ENCODE measurements at regions not wholly inside any gene's neighbourhood (a gene's known extent, or its start where the extent isn't known, plus 50 kb on each side); places are given as distances from the start of the nearest gene placed in this dataset.

GRCh38 chr2:177118636-177119035, 94.0 kb upstream of the HNRNPA3 start:
- no peak for ATAC-seq
- H3K4me3 Mint-ChIP-seq, result no peak overlapping the region
- H3K4me1 Mint-ChIP-seq, result no peaks in the 10 kb centered on the region
- H3K9me3 Mint-ChIP-seq, result no peaks in the 10 kb centered on the region
- no peaks in the 10 kb centered on the region for H3K36me3 Mint-ChIP-seq
- peaks cover 9% of the 10 kb centered on the region for H3K27me3 Mint-ChIP-seq
- H3K27ac Mint-ChIP-seq, result no peak overlapping the region

- H3K9me3 Mint-ChIP-seq, result no peaks in the 10 kb centered on the region
- H3K36me3 Mint-ChIP-seq, result no peaks in the 10 kb centered on the region
- H3K27me3 Mint-ChIP-seq, result peaks cover 9% of the 10 kb centered on the region
- H3K4me1 Mint-ChIP-seq, result no peaks in the 10 kb centered on the region
- no peak overlapping the region for H3K27ac Mint-ChIP-seq
- H3K4me3 Mint-ChIP-seq, result no peak overlapping the region
- no peak for ATAC-seq
Measured at GRCh38 chr2:177119099-177119498, 93.5 kb upstream of the HNRNPA3 start.

- no peak for ATAC-seq
- no peaks in the 10 kb centered on the region for H3K4me1 Mint-ChIP-seq
- no peak overlapping the region for H3K27ac Mint-ChIP-seq
- H3K27me3 Mint-ChIP-seq, result no peaks in the 10 kb centered on the region
- H3K4me3 Mint-ChIP-seq, result no peak overlapping the region
- H3K36me3 Mint-ChIP-seq, result no peaks in the 10 kb centered on the region
- H3K9me3 Mint-ChIP-seq, result no peaks in the 10 kb centered on the region
Measured at GRCh38 chr2:177123048-177123447, 89.5 kb upstream of the HNRNPA3 start.

GRCh38 chr2:177124371-177124770, 88.2 kb upstream of the HNRNPA3 start:
- no peaks in the 10 kb centered on the region for H3K36me3 Mint-ChIP-seq
- no peak overlapping the region for H3K27ac Mint-ChIP-seq
- no peaks in the 10 kb centered on the region for H3K4me1 Mint-ChIP-seq
- no peak for ATAC-seq
- H3K9me3 Mint-ChIP-seq, result no peaks in the 10 kb centered on the region
- no peak overlapping the region for H3K4me3 Mint-ChIP-seq
- H3K27me3 Mint-ChIP-seq, result no peaks in the 10 kb centered on the region

- Mint-ChIP-seq H3K9me3 (no peaks in the 10 kb centered on the region), H3K4me1 (no peaks in the 10 kb centered on the region), H3K4me3 (no peak overlapping the region), H3K27ac (no peak overlapping the region), H3K36me3 (no peaks in the 10 kb centered on the region), H3K27me3 (peaks cover 10% of the 10 kb centered on the region)
- ATAC-seq, result no peak
Measured at GRCh38 chr2:177127821-177128220, 84.8 kb upstream of the HNRNPA3 start.

GRCh38 chr2:177129610-177130009, 83.0 kb upstream of the HNRNPA3 start:
- no peak for ATAC-seq
- Mint-ChIP-seq H3K4me1 (no peaks in the 10 kb centered on the region), H3K4me3 (no peak overlapping the region), H3K36me3 (no peaks in the 10 kb centered on the region), H3K27me3 (peaks cover 10% of the 10 kb centered on the region), H3K9me3 (no peaks in the 10 kb centered on the region), H3K27ac (no peak overlapping the region)

GRCh38 chr2:177131858-177132257, 80.7 kb upstream of the HNRNPA3 start:
- H3K4me3 Mint-ChIP-seq, result no peak overlapping the region
- no peaks in the 10 kb centered on the region for H3K4me1 Mint-ChIP-seq
- no peak for ATAC-seq

GRCh38 chr2:177138823-177139222, 73.8 kb upstream of the HNRNPA3 start:
- Mint-ChIP-seq H3K27me3 (peaks cover 20% of the 10 kb centered on the region), H3K9me3 (no peaks in the 10 kb centered on the region), H3K4me3 (no peak overlapping the region), H3K4me1 (no peaks in the 10 kb centered on the region), H3K27ac (no peak overlapping the region), H3K36me3 (no peaks in the 10 kb centered on the region)
- ATAC-seq, result no peak

More at GRCh38 chr2:177131858-177132257, 80.7 kb upstream of the HNRNPA3 start:
- H3K27ac Mint-ChIP-seq, result no peak overlapping the region
- H3K27me3 Mint-ChIP-seq, result peaks cover 10% of the 10 kb centered on the region
- H3K36me3 Mint-ChIP-seq, result no peaks in the 10 kb centered on the region
- no peaks in the 10 kb centered on the region for H3K9me3 Mint-ChIP-seq

GRCh38 chr2:177141866-177142265, 70.7 kb upstream of the HNRNPA3 start:
- ATAC-seq, result no peak
- no peaks in the 10 kb centered on the region for H3K36me3 Mint-ChIP-seq
- H3K9me3 Mint-ChIP-seq, result no peaks in the 10 kb centered on the region
- H3K27ac Mint-ChIP-seq, result no peak overlapping the region
- H3K27me3 Mint-ChIP-seq, result peaks cover 20% of the 10 kb centered on the region
- no peak overlapping the region for H3K4me3 Mint-ChIP-seq
- H3K4me1 Mint-ChIP-seq, result no peaks in the 10 kb centered on the region

GRCh38 chr2:177143444-177143843, 69.2 kb upstream of the HNRNPA3 start:
- H3K27ac Mint-ChIP-seq, result no peak overlapping the region
- no peak for ATAC-seq
- H3K4me1 Mint-ChIP-seq, result peaks cover 2% of the 10 kb centered on the region
- H3K27me3 Mint-ChIP-seq, result peaks cover 14% of the 10 kb centered on the region
- no peaks in the 10 kb centered on the region for H3K36me3 Mint-ChIP-seq
- H3K9me3 Mint-ChIP-seq, result no peaks in the 10 kb centered on the region
- H3K4me3 Mint-ChIP-seq, result no peak overlapping the region

GRCh38 chr2:177147093-177147694, 65.4 kb upstream of the HNRNPA3 start:
- ATAC-seq, result peak; percentile 52
- H3K4me3 Mint-ChIP-seq, result no peak overlapping the region
- H3K4me1 Mint-ChIP-seq, result peaks cover 6% of the 10 kb centered on the region
- H3K27ac Mint-ChIP-seq, result no peak overlapping the region
- H3K9me3 Mint-ChIP-seq, result no peaks in the 10 kb centered on the region
- no peaks in the 10 kb centered on the region for H3K36me3 Mint-ChIP-seq
- H3K27me3 Mint-ChIP-seq, result peaks cover 7% of the 10 kb centered on the region

GRCh38 chr2:177147834-177148445, 64.7 kb upstream of the HNRNPA3 start:
- H3K4me3 Mint-ChIP-seq, result no peak overlapping the region
- H3K4me1 Mint-ChIP-seq, result peaks cover 6% of the 10 kb centered on the region
- peaks cover 7% of the 10 kb centered on the region for H3K27me3 Mint-ChIP-seq
- H3K9me3 Mint-ChIP-seq, result no peaks in the 10 kb centered on the region
- H3K36me3 Mint-ChIP-seq, result no peaks in the 10 kb centered on the region
- no peak overlapping the region for H3K27ac Mint-ChIP-seq
- ATAC-seq, result no peak

- ATAC-seq, result peak; percentile 91
- H3K27ac Mint-ChIP-seq, result no peak overlapping the region
- H3K36me3 Mint-ChIP-seq, result no peaks in the 10 kb centered on the region
- H3K27me3 Mint-ChIP-seq, result peaks cover 7% of the 10 kb centered on the region
- H3K9me3 Mint-ChIP-seq, result no peaks in the 10 kb centered on the region
- peaks cover 6% of the 10 kb centered on the region for H3K4me1 Mint-ChIP-seq
- H3K4me3 Mint-ChIP-seq, result peak overlapping the region; percentile 81
Measured at GRCh38 chr2:177148477-177149154, 64.0 kb upstream of the HNRNPA3 start.

GRCh38 chr2:177149155-177149503, 63.5 kb upstream of the HNRNPA3 start:
- ATAC-seq, result no peak
- no peak overlapping the region for H3K27ac Mint-ChIP-seq
- peaks cover 7% of the 10 kb centered on the region for H3K27me3 Mint-ChIP-seq
- H3K36me3 Mint-ChIP-seq, result no peaks in the 10 kb centered on the region
- peaks cover 6% of the 10 kb centered on the region for H3K4me1 Mint-ChIP-seq
- peak overlapping the region; percentile 81 for H3K4me3 Mint-ChIP-seq
- H3K9me3 Mint-ChIP-seq, result no peaks in the 10 kb centered on the region

- Mint-ChIP-seq H3K9me3 (no peaks in the 10 kb centered on the region), H3K36me3 (no peaks in the 10 kb centered on the region), H3K4me1 (peaks cover 1% of the 10 kb centered on the region), H3K27ac (no peak overlapping the region), H3K4me3 (no peak overlapping the region), H3K27me3 (peaks cover 7% of the 10 kb centered on the region)
- no peak for ATAC-seq
Measured at GRCh38 chr2:177153805-177154204, 58.8 kb upstream of the HNRNPA3 start.

GRCh38 chr2:177154809-177155208, 57.8 kb upstream of the HNRNPA3 start:
- H3K9me3 Mint-ChIP-seq, result no peaks in the 10 kb centered on the region
- no peaks in the 10 kb centered on the region for H3K36me3 Mint-ChIP-seq
- peaks cover under 1% of the 10 kb centered on the region for H3K27me3 Mint-ChIP-seq
- H3K4me1 Mint-ChIP-seq, result no peaks in the 10 kb centered on the region
- H3K4me3 Mint-ChIP-seq, result no peak overlapping the region
- no peak overlapping the region for H3K27ac Mint-ChIP-seq
- ATAC-seq, result no peak
